BLaER1 (cell line): ENCODE measurements at regions not wholly inside any gene's neighbourhood (a gene's known extent, or its start where the extent isn't known, plus 50 kb on each side); places are given as distances from the start of the nearest gene placed in this dataset.

Experiments used
- H3K27ac ChIP-seq: shearing (Covaris generic); formaldehyde crosslinking; 2 replicates; pipeline ENCODE4 v1.8.1; 2022
- H3K27me3 ChIP-seq: shearing (Covaris generic); formaldehyde crosslinking; 2 replicates; pipeline ENCODE4 v1.8.1; 2022
- H3K36me3 ChIP-seq: shearing (Covaris generic); formaldehyde crosslinking; 2 replicates; pipeline ENCODE4 v1.8.1; 2022
- H3K4me1 ChIP-seq: shearing (Covaris generic); formaldehyde crosslinking; 2 replicates; pipeline ENCODE4 v1.8.1; 2022
- H3K4me2 ChIP-seq: shearing (Covaris generic); formaldehyde crosslinking; 2 replicates; pipeline ENCODE4 v1.8.1; 2022
- H3K4me3 ChIP-seq: shearing (Covaris generic); formaldehyde crosslinking; 2 replicates; pipeline ENCODE4 v1.8.1; 2022
- H3K9ac ChIP-seq: shearing (Covaris generic); formaldehyde crosslinking; 2 replicates; pipeline ENCODE4 v1.8.1; 2022
- H3K9me3 ChIP-seq: shearing (Covaris generic); formaldehyde crosslinking; 2 replicates; pipeline ENCODE4 v1.8.1; 2022
- H4K20me1 ChIP-seq: shearing (Covaris generic); formaldehyde crosslinking; 2 replicates; pipeline ENCODE4 v1.8.1; 2022
- Cebpa-rat ChIP-seq: shearing (Covaris generic); IDR thresholded peaks from 2 replicates; pipeline ENCODE4 v1.8.1; 2022

DNA sequence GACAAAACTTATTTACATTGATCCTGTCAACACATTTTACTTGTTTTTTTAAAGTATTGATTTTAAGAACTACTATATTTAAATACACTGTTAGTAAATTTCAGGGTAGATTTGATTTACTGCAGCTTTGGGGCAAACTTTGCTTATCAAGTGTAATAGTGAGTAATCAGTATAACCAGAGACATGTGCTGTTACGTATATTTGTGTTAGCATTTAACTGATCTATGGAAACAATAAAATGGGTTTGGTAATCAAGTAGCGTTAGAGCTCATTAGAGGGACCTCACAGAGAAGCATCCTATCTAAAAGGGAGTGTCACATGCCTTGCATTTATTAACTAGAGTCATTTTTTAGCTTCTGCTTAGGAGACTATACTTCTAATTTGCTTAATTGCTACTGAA, 131.5 kb upstream of the ALCAM start:
- Histone ChIP-seq H3K4me2 (no peak overlapping the region), H3K27me3 (no peaks in the 10 kb centered on the region), H3K9ac (no peak overlapping the region), H3K4me1 (no peaks in the 10 kb centered on the region), H3K27ac (no peak overlapping the region), H3K9me3 (no peaks in the 10 kb centered on the region), H4K20me1 (no peaks in the 10 kb centered on the region), H3K36me3 (no peaks in the 10 kb centered on the region), H3K4me3 (no peak overlapping the region)
- TF ChIP-seq Cebpa-rat: no peak

GRCh38 chr3:105235785-105236184, 130.9 kb upstream of the ALCAM start:
- H3K27ac ChIP-seq: no peak overlapping the region
- TF ChIP-seq Cebpa-rat: no peak
- H3K4me2 ChIP-seq: no peak overlapping the region
- no peaks in the 10 kb centered on the region for H3K36me3 ChIP-seq
- no peak overlapping the region for H3K9ac ChIP-seq
- no peaks in the 10 kb centered on the region for H4K20me1 ChIP-seq
- H3K27me3 ChIP-seq: no peaks in the 10 kb centered on the region
- no peaks in the 10 kb centered on the region for H3K4me1 ChIP-seq
- H3K9me3 ChIP-seq: no peaks in the 10 kb centered on the region
- no peak overlapping the region for H3K4me3 ChIP-seq

DNA sequence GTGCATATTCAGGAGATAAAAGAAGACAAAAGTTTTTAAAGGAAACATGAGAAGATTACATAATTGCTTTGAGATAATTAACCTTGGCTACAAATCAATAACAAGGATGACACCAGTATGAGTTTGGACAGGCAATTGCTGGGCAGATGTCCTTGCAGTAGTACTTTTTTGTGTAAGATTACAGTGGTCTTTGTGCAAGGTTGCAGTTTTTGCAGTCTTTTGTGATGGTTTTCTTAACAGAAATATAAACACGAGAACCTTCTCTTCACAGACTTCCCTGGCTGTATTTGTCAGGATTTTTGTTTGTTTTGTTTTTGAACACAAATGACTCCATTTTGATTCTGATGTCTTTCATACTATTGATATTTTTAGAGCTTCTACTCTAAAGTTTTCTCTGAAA, 128.3 kb upstream of the ALCAM start:
- no peaks in the 10 kb centered on the region for H3K4me1 ChIP-seq
- no peak for TF ChIP-seq Cebpa-rat
- no peaks in the 10 kb centered on the region for H3K36me3 ChIP-seq
- no peak overlapping the region for H3K27ac ChIP-seq
- no peak overlapping the region for H3K4me2 ChIP-seq
- no peaks in the 10 kb centered on the region for H3K9me3 ChIP-seq
- H3K9ac ChIP-seq: no peak overlapping the region
- no peaks in the 10 kb centered on the region for H3K27me3 ChIP-seq
- no peak overlapping the region for H3K4me3 ChIP-seq
- no peaks in the 10 kb centered on the region for H4K20me1 ChIP-seq

DNA sequence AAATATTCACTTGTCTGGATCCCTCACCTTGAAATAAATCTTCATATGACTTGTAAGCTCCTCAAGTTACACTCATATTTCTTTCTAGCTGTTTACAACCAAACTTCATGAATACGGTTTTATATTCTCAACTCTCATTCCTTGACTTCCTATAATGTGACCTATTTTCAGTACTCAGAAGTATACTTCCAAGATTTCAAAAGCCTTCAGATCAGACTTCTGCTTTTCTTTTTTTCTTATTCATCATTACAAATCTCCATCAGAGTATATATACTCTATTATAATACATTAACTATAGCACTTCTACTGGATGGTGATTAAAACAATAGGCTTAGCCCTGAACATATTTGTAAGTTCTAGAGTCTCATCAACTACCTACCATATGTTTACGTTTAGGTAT, 123.6 kb upstream of the ALCAM start:
- no peak overlapping the region for H3K27ac ChIP-seq
- H3K4me2 ChIP-seq: no peak overlapping the region
- no peaks in the 10 kb centered on the region for H3K36me3 ChIP-seq
- no peaks in the 10 kb centered on the region for H3K4me1 ChIP-seq
- H3K4me3 ChIP-seq: no peak overlapping the region
- TF ChIP-seq Cebpa-rat: no peak
- H3K9me3 ChIP-seq: no peaks in the 10 kb centered on the region
- no peaks in the 10 kb centered on the region for H4K20me1 ChIP-seq
- H3K9ac ChIP-seq: no peak overlapping the region
- H3K27me3 ChIP-seq: no peaks in the 10 kb centered on the region

DNA sequence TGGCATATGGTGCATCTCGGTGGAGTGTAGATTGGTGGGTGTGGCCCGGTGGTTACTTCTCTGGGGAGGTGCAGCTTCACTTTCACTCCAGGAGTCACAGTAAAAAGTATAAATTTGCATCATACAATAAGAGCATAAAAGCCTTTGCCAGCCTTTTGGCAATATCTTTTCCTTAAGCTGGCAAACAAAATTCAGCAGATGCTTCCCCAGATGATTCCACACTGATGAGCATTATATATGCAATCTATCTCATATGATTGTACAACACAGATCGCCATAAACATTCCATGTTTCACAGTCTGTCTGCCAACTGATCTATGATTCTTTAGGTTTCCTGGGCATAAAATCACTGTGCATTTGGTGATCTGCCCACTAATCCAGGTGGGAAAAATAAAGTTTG, 120.2 kb upstream of the ALCAM start:
- no peak overlapping the region for H3K4me2 ChIP-seq
- H3K4me1 ChIP-seq: no peaks in the 10 kb centered on the region
- no peak overlapping the region for H3K27ac ChIP-seq
- H4K20me1 ChIP-seq: no peaks in the 10 kb centered on the region
- H3K9ac ChIP-seq: no peak overlapping the region
- H3K4me3 ChIP-seq: no peak overlapping the region
- no peaks in the 10 kb centered on the region for H3K36me3 ChIP-seq
- no peaks in the 10 kb centered on the region for H3K27me3 ChIP-seq
- no peak for TF ChIP-seq Cebpa-rat
- H3K9me3 ChIP-seq: no peaks in the 10 kb centered on the region

GRCh38 chr3:105253225-105253624, 113.5 kb upstream of the ALCAM start:
- H3K9ac ChIP-seq: no peak overlapping the region
- no peak for TF ChIP-seq Cebpa-rat
- H3K27ac ChIP-seq: no peak overlapping the region
- no peaks in the 10 kb centered on the region for H3K9me3 ChIP-seq
- H3K36me3 ChIP-seq: no peaks in the 10 kb centered on the region
- H3K4me2 ChIP-seq: no peak overlapping the region
- no peaks in the 10 kb centered on the region for H3K4me1 ChIP-seq
- no peaks in the 10 kb centered on the region for H3K27me3 ChIP-seq
- H3K4me3 ChIP-seq: no peak overlapping the region
- H4K20me1 ChIP-seq: no peaks in the 10 kb centered on the region

DNA sequence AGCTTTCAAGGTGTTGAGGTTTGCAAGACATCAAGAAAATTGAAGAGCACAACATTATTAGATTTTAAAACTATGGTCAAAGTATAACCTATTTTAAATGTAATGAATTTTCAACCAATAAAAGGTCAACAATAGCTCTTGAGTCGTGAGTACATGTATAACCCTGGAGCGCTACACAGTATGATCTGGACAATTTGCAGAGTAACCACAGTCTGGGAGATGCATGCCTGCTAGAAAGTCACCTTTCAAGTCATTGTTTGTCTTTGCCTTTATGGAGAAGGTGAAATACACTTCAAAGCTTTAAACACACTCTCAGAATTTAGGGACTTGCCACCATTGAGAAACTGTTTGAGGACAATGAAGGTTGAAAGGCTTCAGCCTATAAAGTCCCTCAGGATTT, 112.6 kb upstream of the ALCAM start:
- Histone ChIP-seq H3K4me3 (no peak overlapping the region), H3K9me3 (no peaks in the 10 kb centered on the region), H3K4me1 (no peaks in the 10 kb centered on the region), H3K9ac (no peak overlapping the region), H3K27ac (no peak overlapping the region), H4K20me1 (no peaks in the 10 kb centered on the region), H3K4me2 (no peak overlapping the region), H3K36me3 (no peaks in the 10 kb centered on the region), H3K27me3 (no peaks in the 10 kb centered on the region)
- no peak for TF ChIP-seq Cebpa-rat

DNA sequence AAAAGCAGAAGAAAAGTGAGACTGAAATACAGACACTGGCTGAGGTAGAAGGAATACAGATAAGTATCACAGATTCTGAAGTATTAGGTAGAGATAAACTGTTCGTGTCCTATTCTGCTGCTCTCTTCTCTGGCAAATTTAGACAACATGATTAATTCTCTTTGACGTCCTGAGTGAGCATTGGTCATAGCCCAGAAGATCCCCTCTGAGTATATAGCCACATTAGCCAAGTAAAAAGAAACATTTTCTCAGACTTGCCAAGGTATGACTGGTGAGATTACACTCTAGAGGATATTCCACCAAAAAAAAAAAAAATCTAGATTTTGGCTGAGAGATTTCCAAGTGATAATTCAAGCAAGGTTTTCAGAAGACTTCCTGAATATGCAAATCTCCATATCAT, 111.4 kb upstream of the ALCAM start:
- TF ChIP-seq Cebpa-rat: no peak
- H3K27ac ChIP-seq: no peak overlapping the region
- H3K4me2 ChIP-seq: no peak overlapping the region
- H4K20me1 ChIP-seq: no peaks in the 10 kb centered on the region
- H3K9me3 ChIP-seq: no peaks in the 10 kb centered on the region
- no peak overlapping the region for H3K4me3 ChIP-seq
- H3K4me1 ChIP-seq: no peaks in the 10 kb centered on the region
- H3K9ac ChIP-seq: no peak overlapping the region
- H3K36me3 ChIP-seq: no peaks in the 10 kb centered on the region
- no peaks in the 10 kb centered on the region for H3K27me3 ChIP-seq

- Histone ChIP-seq H3K4me2 (no peak overlapping the region), H3K4me1 (no peaks in the 10 kb centered on the region), H3K9me3 (no peaks in the 10 kb centered on the region), H3K27ac (no peak overlapping the region), H3K27me3 (no peaks in the 10 kb centered on the region), H4K20me1 (no peaks in the 10 kb centered on the region), H3K9ac (no peak overlapping the region), H3K36me3 (no peaks in the 10 kb centered on the region), H3K4me3 (no peak overlapping the region)
- TF ChIP-seq Cebpa-rat: no peak
These were observed 107.2 kb upstream of the ALCAM start for GRCh38 chr3:105259496-105259895.

DNA sequence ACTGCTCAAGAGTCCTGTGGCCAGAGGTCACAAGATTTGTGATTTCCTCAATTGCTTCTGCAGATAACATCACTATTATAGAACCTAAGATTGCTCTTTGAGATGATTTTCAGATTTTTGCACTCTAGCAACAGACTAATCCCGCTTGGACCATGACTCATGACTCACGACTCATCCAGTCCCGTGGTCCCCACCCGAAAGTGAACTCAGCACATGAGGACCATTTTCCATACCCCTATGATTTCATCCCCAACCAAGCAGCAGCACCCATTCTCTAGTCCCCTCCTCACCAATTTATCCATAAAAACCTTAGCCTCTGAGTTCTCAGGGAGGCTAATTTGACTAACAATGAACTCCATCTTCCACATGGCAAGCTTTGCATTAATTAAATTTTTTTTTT, 106.3 kb upstream of the ALCAM start:
- no peaks in the 10 kb centered on the region for H4K20me1 ChIP-seq
- H3K27ac ChIP-seq: no peak overlapping the region
- no peak overlapping the region for H3K4me3 ChIP-seq
- H3K4me2 ChIP-seq: no peak overlapping the region
- no peak overlapping the region for H3K9ac ChIP-seq
- no peaks in the 10 kb centered on the region for H3K36me3 ChIP-seq
- no peaks in the 10 kb centered on the region for H3K27me3 ChIP-seq
- no peak for TF ChIP-seq Cebpa-rat
- H3K4me1 ChIP-seq: no peaks in the 10 kb centered on the region
- H3K9me3 ChIP-seq: no peaks in the 10 kb centered on the region

DNA sequence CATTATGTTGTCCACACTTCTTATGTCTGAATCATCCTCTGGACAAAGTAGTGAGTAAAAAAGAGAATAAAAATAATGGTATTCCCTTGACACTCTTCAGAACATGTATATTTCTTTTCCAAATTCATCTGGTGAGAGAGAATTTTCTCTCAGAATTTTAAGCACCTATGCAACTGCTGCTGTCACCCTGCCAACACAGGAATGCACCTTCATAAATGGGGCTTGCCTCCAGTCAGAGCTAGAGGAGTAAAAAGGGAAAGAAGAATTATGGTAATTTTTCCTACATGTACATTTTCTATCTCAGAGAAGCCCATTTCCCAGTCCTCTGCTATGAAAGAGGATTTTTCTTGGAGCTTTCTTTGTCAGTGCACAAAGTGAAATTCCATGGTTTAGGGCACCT, 92.2 kb upstream of the ALCAM start:
- Histone ChIP-seq H4K20me1 (no peaks in the 10 kb centered on the region), H3K27me3 (no peaks in the 10 kb centered on the region), H3K4me3 (no peak overlapping the region), H3K36me3 (no peaks in the 10 kb centered on the region), H3K9me3 (no peaks in the 10 kb centered on the region), H3K27ac (no peak overlapping the region), H3K9ac (no peak overlapping the region), H3K4me1 (no peaks in the 10 kb centered on the region), H3K4me2 (no peak overlapping the region)
- no peak for TF ChIP-seq Cebpa-rat
